Fibroblast of skin of right biceps (primary cell): ENCODE measurements at regions not wholly inside any gene's neighbourhood (a gene's known extent, or its start where the extent isn't known, plus 50 kb on each side); places are given as distances from the start of the nearest gene placed in this dataset.

Experiments used
- DNase-seq: peaks from one replicate; pipeline ENCODE4 v3.0.0-alpha.2; 2013

DNA sequence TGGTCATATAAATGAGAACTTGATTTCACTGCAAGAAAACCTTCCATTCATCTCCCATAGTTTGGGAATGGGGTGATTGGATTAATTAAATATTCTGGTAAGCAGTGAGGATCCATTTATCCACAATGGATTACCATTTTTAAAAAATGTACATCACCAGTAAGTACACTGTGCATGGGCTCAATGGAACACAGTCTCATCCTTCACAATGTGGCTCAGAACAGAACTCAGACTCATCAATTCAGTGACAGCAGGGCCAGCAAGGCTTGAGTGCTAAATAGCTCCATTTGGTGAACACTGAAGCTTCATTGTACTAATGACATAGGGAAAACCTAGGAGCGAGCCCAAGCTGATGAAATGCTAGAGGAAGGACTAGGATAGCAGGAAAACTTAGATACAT is 223.8 kb downstream of the CMPK2 start:
- no peak for DNase-seq

- no peak for DNase-seq
These were observed 221.4 kb downstream of the CMPK2 start for GRCh38 chr2:6644261-6644660.

GRCh38 chr2:6645004-6645403 is 220.7 kb downstream of the CMPK2 start:
- no peak for DNase-seq

DNA sequence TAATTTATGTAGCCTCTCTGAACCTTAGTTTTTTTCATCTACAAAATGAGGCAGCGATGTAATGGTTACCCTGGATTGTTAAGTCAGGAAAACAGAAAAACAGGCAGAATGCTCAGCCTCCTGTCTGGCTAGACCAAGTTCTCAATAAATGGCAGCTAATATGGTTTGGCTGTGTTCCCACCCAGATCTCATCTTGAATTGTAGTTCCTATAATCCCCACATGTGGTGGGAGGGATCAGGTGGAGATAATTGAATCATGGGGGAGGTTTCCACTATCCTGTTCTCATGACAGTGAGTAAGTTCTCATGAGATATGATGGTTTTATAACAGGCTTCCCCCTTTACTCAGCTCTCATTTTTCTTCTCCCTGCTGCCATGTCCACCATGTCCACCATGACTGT is 220.0 kb downstream of the CMPK2 start:
- DNase-seq, result no peak

DNA sequence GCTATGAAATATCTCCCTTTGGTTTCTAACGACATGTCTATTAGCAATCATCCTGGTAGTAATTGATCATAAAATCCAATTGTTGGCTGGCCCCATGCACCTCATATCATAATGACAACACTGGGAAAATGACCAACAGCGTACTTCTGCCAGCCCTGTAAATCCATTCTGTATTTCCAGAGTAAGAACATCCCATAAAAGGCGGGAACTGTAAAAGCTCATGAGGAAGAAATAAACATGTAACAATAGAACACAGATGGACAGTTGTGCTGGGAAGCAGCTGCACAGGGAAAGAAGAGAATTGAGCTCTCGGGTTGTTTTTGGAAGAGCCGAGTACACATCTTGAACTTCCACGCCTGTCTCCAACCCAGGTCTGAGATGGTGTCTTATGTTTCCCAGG is 218.7 kb downstream of the CMPK2 start:
- no peak for DNase-seq

DNA sequence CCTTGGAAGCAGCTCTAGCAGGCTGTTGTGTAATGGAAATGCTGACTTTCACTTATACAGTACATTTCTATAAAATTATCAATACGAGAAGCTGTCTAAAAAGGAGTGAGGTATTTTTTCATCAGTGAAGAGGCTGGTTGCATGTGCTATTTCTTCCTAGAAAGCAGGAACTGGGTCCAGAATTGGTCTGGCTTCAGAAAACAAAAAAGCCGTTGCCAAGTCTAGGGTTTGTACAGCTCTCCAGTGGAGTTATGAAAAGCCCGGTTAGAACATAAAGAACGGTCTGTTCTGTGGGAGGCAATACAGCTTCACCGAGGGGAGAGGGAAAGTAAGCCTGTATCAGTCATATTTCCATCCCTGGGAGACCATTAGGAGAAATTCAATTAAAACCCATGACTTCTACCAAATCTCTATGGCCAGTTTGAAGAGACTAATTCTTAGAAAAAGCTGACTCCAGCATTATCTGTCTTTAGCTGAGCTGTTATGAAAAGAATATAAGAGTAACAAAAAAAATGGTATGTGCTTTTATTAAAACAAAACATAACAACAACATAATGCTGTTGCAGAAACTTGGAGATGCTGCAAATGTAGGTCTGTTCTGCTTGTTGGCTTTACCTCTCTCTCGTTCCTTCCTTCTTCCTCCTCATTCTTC is 217.0 kb downstream of the CMPK2 start:
- DNase-seq, result no peak

DNA sequence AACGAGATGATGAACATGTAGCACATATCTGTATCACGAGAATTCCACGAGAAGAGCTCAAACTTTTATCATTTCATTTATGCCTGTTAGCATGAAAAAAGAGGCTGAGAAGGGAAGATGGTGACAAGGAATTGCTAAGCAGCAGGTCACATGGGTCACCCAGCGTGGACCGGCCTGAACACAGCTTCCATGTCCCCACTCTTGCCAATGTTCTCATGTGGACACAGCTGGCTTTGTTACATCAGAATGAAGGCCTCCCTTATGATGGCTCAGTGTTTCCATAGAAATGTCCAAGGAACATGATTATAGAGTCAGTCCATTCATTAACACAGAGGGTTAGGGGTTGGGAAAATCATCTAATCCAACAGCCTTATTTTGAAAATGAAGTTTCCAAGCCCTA is 215.4 kb downstream of the CMPK2 start:
- DNase-seq, result no peak

- DNase-seq, result no peak
These were observed 213.5 kb downstream of the CMPK2 start for GRCh38 chr2:6652251-6652650.

DNA sequence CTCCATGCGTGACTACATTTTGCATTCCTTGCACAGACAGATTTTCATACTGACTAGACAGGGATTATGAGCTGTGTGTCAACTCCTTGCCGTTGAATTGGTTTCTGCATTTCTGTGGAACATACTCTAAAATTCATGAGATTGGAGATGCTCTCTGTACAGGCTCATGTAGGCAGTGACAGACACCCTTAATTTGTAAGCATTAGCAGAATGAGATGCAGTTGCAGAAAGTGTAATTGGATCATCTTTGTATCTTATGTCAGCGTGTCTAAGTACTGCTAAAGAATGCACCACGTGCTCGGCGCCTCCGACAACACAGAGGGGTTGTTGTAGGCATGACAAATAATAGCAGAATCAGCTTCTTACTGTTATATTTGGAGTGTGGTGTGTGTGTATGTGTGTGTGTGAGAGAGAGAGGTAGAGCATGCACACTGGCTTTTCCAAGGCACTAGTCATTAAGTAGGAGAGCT is 212.4 kb downstream of the CMPK2 start:
- DNase-seq, result peak; percentile 35

GRCh38 chr2:6654279-6654678 is 211.4 kb downstream of the CMPK2 start:
- no peak for DNase-seq

DNA sequence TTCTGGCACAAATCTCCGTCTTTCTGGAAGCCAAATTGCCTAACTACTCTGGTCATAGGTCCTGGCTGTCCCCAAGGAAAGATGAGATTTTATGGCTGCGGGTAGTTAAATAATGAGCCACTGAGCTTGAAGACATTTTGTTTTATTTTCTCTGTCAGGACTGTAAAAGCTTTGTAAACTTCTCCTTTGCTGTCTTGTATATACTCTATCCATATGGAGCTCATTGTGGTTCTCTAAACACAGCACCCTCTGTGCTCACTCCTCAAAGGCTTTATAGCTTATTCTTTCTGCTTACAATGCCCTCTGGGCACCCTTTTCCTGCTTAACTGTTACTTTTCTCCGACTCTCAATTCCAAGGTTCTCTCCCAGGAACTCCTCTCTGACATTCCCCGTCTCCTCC is 209.1 kb downstream of the CMPK2 start:
- DNase-seq, result no peak

GRCh38 chr2:6657136-6657535 is 208.6 kb downstream of the CMPK2 start:
- DNase-seq, result peak; percentile 62

DNA sequence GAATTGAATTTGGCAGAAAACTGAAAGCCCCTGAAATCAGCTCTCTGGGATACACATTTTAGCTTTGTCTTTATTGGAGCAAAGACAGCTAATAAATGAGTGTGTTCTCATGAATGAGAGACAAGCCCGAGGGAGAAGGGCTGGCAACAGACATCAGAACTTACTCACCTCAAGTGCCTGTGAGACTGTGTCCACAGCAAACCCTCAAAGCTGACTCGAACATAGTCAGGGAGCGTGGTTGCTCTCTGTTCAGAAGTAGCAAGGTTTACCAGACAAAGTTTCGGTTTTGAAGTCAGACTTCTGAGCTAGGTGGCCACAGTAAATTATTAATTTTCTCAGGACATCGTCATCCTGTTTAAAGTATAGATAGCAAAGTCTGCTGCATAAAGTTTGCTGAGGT is 207.9 kb downstream of the CMPK2 start:
- peak; percentile 48 for DNase-seq

DNA sequence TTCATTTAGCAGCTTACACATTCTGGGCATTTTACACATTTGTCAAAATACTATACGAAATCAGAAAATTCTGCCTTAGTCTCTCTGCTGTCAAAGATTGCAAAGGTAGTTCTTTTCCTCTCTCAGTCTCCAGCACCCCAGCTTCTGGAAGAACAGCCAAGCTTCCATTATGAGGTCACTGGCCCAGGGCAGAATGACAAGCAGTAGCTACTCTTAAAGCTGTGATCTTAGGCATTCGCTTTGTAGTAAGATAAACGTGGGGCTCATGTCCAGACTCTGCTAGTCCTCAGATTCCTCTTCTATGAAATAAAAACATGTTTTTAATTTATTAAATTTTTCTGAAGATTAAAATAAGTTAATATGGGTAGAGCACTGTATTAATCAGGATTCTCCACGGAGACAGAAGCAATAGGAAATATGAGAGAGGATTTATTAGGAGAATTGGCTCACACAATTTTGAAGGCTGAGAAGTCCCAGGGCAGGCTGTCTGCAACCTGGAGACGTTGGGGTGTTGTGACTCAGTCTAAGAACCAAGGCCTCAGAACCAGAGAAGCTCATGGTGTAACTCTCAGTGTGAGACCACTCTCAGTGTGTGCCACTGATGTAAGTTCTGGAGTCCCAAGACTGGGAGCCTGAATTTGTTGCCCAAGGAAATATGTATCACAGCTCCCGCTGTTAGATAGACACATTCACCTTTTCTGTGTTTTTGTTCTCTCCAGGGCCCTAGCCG is 201.2 kb downstream of the CMPK2 start:
- DNase-seq, result no peak

DNA sequence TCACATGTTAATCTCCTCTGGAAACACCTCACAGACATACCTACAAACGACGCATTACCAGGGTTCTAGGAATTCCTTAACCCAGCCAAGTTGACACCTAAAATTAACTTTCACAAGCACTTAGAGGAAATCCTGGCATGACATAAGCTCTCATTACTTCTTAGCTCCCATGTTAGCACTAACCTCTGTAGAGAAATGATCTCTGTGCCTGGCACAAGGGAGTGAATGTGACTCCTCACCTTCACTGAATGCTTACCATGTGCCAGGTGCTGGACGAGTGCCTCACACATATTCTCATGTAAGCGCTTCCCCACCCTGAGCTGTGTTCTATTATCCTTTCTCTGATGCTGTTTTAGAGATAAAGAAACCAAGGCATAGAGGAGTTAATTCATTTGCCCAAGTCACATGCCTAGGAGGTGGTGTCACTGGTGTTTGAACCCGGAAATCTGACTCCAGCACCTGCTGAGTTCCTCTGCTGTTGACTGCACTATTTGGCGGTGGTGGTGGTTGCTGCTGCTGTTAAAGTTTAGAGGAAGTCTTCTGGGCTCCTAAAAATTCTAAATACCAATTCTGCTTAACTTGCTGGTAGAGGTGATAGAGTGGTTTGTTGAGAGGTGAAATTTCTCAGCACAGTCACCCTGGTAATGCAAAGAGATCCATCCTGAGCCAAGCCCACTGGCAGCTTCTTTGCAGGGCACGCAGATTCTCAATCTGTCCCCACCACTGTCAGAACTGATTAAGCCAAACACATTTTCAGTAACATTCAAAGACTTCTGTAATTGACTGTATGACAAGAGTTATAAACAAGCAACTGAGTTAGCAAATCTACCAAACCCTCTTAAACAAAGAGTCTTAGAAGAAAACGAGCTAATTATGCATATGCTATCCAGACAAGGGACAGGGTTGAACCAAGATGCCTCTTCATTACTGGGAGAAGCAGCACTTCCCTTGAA is 200.3 kb downstream of the CMPK2 start:
- DNase-seq, result no peak

DNA sequence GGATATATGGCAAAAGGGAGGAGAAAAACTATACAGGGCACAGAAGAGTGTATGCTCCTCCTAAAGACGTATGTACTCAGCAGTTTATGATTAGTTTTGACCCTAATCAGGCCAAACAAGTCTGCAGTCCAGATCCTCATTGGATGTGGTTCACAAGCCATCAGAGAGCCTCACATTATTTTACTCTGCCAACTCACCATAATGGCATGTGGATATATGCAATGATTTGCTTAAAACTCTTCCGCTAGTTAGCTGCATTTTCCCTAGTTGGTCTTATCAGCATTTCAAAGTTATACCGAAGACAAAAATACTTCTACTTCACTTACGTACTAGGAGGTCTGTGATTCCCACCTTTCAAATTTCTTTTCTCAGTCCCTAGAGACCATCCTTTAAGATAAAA is 198.4 kb downstream of the CMPK2 start:
- peak; percentile 31 for DNase-seq

- DNase-seq, result peak; percentile 38
These were observed 193.8 kb downstream of the CMPK2 start for GRCh38 chr2:6671913-6672312.

GRCh38 chr2:6674381-6674780 is 191.3 kb downstream of the CMPK2 start:
- DNase-seq, result peak; percentile 78

DNA sequence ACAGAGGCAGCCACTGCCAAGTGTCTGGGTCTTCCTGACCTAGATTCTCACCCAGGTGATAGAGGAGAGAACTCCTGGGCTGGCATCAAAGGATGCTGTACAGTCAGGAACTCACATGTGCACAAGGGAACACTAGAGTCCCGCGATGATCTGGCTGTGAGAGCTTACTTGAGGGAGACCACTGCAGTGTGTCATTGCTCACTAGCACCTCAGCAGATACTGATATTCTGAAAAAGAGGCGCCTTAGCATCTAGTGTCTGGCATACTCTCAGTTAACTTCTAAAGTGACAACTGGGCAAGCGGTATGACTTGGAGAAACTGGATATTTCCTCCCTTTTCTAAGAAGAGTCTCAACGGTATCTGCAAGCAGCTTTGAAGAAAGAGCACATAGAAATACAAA is 189.9 kb downstream of the CMPK2 start:
- DNase-seq, result no peak

DNA sequence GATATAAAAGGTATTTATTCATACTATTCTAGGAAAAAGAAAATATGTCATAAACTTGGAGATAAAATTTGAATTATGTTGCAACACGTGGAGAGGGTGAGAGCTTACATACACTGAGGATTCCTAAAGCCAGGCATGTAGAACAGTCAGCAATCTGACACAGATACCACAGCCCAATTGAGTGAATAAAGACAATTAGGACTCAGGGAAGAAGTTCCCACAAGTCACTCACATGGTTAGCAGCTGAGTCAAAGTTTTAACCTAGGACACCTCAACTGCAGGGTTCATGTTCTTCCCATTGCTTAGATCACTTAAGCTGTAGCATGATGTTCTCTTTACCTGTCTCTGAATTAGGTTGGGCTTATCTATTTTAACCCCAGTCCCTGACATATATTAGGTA is 189.5 kb downstream of the CMPK2 start:
- peak; percentile 66 for DNase-seq

GRCh38 chr2:6676776-6677175 is 188.9 kb downstream of the CMPK2 start:
- DNase-seq, result peak; percentile 65

GRCh38 chr2:6679471-6679870 is 186.2 kb downstream of the CMPK2 start:
- DNase-seq, result no peak

DNA sequence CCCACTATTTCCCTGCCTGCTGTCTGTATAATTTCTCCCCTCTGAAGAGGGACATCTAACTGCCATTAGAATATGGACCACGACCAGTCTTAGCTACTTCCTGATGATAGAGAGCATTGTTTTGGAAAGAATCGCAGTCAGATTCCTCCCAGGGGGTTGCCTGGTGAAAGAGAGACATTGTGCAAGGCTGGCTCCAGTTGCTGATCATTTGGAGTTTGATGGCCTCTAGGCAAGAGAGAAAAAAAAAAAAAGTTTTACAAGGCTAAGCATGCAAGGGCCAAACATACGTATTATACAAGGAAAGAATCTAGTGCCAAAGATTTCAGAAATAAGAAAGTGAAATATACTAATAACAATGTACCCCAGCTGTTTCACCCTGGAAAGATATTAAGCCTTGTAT is 182.2 kb downstream of the CMPK2 start:
- no peak for DNase-seq

DNA sequence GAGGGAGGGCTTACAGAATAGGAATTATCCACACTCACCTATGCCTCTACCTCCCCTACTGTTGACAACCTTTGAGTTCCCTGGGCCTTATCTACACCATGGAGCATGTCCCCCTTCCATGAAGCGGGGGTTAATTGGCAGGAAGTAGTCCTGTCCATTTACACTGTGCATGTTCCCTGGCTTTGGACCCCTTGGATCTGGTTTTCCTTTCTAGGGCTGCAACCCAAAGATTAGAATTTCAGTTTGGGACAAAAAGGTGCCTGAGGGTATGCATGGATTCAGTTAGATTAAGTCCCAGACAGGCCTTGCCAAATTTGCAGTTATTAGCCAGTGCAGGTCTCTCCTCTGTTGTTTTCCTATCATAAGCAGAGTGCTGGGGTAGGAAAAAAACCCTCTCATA is 180.3 kb downstream of the CMPK2 start:
- DNase-seq, result no peak
